WERI-Rb-1 (cell line): ENCODE measurements at regions not wholly inside any gene's neighbourhood (a gene's known extent, or its start where the extent isn't known, plus 50 kb on each side); places are given as distances from the start of the nearest gene placed in this dataset.

ENCODE experiments used
- DNase-seq: peaks from one replicate; pipeline ENCODE4 v3.0.0-alpha.2; 2020
- H3K27ac ChIP-seq: fragments of 250-450 bp; sonication (Bioruptor Pico); 2 replicates; pipeline ENCODE4 v1.5.1; 2020; ENCODE audit warnings: mild to moderate bottlenecking, moderate library complexity
- H3K27me3 ChIP-seq: fragments of 250-450 bp; sonication (Bioruptor Pico); 2 replicates; pipeline ENCODE4 v1.5.1; 2021; ENCODE audit warnings: mild to moderate bottlenecking, low read depth, moderate library complexity; ENCODE audit not compliant: insufficient read depth, severe bottlenecking
- H3K36me3 ChIP-seq: fragments of 250-450 bp; sonication (Bioruptor Pico); 2 replicates; pipeline ENCODE4 v1.5.1; 2020; ENCODE audit warnings: mild to moderate bottlenecking, moderate library complexity
- H3K4me3 ChIP-seq: 2 replicates; pipeline ENCODE4 v1.5.1; 2011; ENCODE audit warnings: low read depth, mild to moderate bottlenecking, control low read depth, low read length
- H3K9me3 ChIP-seq: fragments of 250-450 bp; sonication (Bioruptor Pico); 2 replicates; pipeline ENCODE4 v1.5.1; 2021; ENCODE audit warnings: mild to moderate bottlenecking, moderate library complexity; ENCODE audit not compliant: severe bottlenecking
- TF ChIP-seq, protein P1 (sequence below): IDR thresholded peaks from 2 replicates; pipeline ENCODE4 v1.5.1; 2011; ENCODE audit warnings: low read depth, mild to moderate bottlenecking, control low read depth, inconsistent platforms, low read length

DNA sequence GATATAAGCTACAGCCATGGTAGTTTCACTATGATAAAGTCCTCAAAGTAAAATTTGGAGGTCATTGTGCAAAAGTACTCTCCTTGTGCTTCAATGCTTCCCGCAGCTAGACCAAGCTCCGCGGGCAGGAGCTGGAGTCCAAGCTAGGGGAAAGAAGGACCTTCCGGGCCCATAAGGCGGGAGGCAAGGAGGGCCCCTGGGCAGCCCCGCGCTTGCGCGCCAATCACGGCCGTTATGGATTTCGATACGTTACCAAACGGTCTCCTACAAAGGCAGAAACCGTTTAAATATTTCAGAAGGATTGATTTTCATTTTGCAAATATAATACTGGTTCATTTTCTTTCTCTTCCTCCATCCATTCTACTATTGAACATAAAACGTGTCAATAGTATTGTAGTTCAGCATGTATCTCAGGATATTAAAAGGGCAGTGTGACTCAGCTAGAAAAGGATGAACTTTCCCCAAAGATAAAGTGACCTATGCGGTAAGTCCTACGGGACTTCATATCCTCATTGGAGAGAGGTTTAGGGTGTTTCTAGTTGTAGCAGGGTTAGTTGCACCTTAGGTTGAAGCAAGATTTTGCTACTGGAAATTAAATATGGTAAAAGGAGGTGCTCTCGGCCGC is 128.0 kb downstream of the KIF20B start:
- DNase-seq = no peak
- no peaks in the 10 kb centered on the region for H3K9me3 ChIP-seq
- TF ChIP-seq, protein P1, sequence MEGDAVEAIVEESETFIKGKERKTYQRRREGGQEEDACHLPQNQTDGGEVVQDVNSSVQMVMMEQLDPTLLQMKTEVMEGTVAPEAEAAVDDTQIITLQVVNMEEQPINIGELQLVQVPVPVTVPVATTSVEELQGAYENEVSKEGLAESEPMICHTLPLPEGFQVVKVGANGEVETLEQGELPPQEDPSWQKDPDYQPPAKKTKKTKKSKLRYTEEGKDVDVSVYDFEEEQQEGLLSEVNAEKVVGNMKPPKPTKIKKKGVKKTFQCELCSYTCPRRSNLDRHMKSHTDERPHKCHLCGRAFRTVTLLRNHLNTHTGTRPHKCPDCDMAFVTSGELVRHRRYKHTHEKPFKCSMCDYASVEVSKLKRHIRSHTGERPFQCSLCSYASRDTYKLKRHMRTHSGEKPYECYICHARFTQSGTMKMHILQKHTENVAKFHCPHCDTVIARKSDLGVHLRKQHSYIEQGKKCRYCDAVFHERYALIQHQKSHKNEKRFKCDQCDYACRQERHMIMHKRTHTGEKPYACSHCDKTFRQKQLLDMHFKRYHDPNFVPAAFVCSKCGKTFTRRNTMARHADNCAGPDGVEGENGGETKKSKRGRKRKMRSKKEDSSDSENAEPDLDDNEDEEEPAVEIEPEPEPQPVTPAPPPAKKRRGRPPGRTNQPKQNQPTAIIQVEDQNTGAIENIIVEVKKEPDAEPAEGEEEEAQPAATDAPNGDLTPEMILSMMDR = no peak
- H3K4me3 ChIP-seq = no peak overlapping the region
- H3K27me3 ChIP-seq = no peaks in the 10 kb centered on the region
- H3K27ac ChIP-seq = no peak overlapping the region
- H3K36me3 ChIP-seq = no peaks in the 10 kb centered on the region

DNA sequence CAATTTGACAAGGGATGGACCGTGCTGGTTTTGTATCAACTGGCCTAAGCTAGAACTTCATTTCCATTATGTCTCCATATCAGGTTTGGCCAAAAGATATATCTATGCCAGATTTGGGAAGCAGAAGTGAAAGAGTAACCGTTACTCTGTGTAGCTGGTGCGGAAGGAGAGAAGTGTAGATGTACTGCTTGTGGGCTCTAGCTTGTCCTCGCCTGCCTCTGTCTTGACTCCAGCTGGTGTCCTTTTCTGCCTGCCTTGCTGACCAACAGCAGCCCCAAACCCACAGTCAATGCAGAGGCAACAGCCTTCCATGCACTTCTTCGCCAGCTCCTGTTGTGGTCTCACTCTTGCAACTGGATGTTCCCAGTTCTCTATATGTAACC is 128.5 kb downstream of the KIF20B start:
- no peaks in the 10 kb centered on the region for H3K36me3 ChIP-seq

DNA sequence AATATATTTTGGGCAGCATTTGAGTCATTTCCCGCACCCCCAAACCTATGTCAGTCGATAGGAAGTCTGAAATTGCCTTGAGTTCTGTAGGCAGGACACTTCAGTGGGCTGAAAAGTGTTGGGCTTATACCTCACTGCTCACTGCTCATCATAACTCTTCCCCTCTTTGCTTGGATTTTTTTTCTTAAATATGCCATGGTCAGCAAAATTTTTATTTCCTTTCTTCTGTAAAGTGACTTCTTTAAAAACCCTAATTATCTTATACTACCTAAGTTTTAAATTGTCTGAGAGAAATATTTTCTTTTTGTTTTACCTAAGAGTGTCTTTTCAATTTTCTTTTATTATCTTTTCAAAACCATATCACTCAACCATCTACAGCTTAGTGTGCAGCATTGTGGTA is 129.2 kb downstream of the KIF20B start:
- no peak for DNase-seq
- TF ChIP-seq, protein P1 = no peak
- H3K4me3 ChIP-seq = no peak overlapping the region
- no peaks in the 10 kb centered on the region for H3K27me3 ChIP-seq
- H3K9me3 ChIP-seq = no peaks in the 10 kb centered on the region
- no peak overlapping the region for H3K27ac ChIP-seq
- no peaks in the 10 kb centered on the region for H3K36me3 ChIP-seq

More for the DNA sequence above, 128.5 kb downstream of the KIF20B start:
- no peak for DNase-seq
- Histone ChIP-seq H3K4me3 (no peak overlapping the region), H3K27me3 (no peaks in the 10 kb centered on the region), H3K27ac (no peak overlapping the region), H3K9me3 (no peaks in the 10 kb centered on the region)
- TF ChIP-seq, protein P1 = no peak

DNA sequence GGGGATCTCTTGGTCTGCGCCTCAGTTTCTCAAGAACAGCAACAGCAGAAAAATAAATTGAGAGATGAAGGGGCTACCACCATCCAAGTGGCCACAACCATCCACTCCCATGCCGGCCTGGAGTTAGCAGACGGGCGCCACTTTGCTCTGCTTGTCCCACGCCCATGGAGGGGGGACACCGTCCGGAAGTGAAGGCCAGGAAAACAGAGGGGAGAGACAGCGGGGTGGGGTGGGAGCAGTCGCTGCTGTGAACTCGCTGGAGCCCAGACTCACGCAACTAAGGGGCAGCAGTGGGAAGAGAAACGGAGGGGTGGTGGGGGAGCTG is 135.4 kb downstream of the KIF20B start:
- H3K36me3 ChIP-seq = no peaks in the 10 kb centered on the region
- TF ChIP-seq, protein P1 = no peak
- H3K27ac ChIP-seq = no peak overlapping the region
- no peaks in the 10 kb centered on the region for H3K9me3 ChIP-seq
- H3K27me3 ChIP-seq = no peaks in the 10 kb centered on the region
- no peak for DNase-seq
- no peak overlapping the region for H3K4me3 ChIP-seq

DNA sequence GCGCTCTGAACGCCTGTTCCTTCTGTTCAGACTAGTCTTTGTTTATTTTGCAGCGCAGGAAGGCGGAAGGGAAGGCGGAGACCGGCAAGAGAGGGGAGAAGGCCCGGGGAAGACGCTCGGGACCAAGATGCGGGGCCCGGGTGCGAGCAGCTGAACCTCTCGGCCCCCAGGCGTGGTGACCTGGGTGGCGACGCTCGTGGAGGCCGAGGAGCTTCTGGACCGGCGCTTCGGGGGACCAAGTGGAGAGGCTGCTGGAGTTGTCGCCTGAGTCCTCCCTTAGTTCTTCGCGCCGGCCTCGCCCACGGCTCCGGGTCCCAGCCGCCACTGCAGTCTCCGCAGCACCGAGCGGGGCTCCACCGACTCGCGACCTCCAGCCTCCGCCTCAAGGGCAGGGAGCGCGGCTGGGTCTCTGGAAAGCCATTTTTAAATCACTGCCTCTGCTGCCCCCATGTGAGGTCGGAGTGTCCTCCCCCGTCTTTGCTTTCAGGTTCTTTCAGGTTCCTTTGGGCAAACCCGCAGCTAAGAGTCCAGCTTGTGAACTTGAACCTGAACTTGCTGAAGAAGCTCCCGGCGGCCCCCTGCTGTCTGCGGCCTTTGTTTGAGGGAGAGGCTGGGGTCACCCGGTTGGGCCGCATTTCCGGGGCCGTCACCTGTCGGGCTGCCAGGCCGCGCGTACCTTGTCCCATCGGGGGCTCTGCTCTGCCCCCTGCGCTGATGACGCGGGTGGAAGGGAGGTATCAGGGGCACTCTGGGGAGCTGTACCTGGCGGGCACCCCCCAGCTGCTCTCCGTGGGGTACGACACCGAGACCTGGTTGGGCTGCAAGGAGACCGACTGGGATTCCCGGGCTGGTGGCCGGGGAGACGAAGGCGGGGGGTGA is 136.0 kb downstream of the KIF20B start:
- H3K27ac ChIP-seq = no peak overlapping the region
- no peak for DNase-seq
- H3K9me3 ChIP-seq = no peaks in the 10 kb centered on the region
- H3K4me3 ChIP-seq = no peak overlapping the region
- TF ChIP-seq, protein P1 = no peak
- no peaks in the 10 kb centered on the region for H3K36me3 ChIP-seq
- H3K27me3 ChIP-seq = no peaks in the 10 kb centered on the region
